PC-9 (cell line): ENCODE measurements at regions not wholly inside any gene's neighbourhood (a gene's known extent, or its start where the extent isn't known, plus 50 kb on each side); places are given as distances from the start of the nearest gene placed in this dataset.
"Not testable (repeated sequence)": the region's sequence is repeated elsewhere in the genome, so short reads cannot be mapped to it uniquely, and the experiment has no call there.

Experiments
- EZH2 ChIP-seq: fragments of 200-600 bp; sonication (generic); IDR thresholded peaks from 2 replicates; pipeline ENCODE4 v1.8.0; 2017; ENCODE audit warnings: antibody characterized with exemption, low read depth
- TF ChIP-seq, protein P1 (sequence below): fragments of 200-600 bp; sonication (generic); conservative IDR thresholded peaks from 2 replicates; pipeline ENCODE4 v1.6.1; 2017; ENCODE audit warnings: mixed run types, antibody characterized with exemption, mild to moderate bottlenecking, moderate library complexity

DNA sequence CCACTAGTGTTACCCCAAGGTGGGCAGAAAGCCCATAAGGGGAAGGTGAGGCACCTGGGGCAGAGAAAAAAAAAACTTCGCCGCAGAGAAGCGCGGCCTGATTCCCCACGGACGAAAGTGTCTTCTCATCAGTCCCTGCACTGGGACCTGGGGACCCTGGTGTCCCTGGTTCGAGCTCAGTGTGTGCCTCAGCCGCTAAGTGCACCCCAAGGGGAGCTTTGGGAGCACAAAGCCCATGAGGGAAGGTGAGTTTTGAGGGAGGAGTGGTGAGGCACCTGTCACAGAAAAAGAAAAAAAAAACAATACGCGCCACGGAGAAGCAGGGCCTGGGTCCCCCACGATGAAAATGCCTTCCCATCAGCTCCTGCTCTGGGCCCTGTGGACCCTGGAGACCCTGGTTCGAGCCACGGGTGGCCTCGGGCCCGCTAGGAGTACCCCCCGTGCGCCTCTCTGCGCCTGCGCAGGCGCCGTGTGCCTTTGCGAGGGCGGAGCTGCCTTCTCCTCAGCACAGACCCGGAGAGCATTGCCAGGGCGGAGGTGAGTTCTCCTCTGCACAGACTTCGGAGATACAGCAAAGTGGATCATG, 400.3 kb upstream of the TPTE start:
- TF ChIP-seq, protein P1, sequence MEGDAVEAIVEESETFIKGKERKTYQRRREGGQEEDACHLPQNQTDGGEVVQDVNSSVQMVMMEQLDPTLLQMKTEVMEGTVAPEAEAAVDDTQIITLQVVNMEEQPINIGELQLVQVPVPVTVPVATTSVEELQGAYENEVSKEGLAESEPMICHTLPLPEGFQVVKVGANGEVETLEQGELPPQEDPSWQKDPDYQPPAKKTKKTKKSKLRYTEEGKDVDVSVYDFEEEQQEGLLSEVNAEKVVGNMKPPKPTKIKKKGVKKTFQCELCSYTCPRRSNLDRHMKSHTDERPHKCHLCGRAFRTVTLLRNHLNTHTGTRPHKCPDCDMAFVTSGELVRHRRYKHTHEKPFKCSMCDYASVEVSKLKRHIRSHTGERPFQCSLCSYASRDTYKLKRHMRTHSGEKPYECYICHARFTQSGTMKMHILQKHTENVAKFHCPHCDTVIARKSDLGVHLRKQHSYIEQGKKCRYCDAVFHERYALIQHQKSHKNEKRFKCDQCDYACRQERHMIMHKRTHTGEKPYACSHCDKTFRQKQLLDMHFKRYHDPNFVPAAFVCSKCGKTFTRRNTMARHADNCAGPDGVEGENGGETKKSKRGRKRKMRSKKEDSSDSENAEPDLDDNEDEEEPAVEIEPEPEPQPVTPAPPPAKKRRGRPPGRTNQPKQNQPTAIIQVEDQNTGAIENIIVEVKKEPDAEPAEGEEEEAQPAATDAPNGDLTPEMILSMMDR = not testable (repeated sequence)
- not testable (repeated sequence) for TF ChIP-seq EZH2
